ENCODE measurements at regions not wholly inside any gene's neighbourhood (a gene's known extent, or its start where the extent isn't known, plus 50 kb on each side); places are given as distances from the start of the nearest gene placed in this dataset.

- Histone ChIP-seq H3K4me2 (ENCODE audit: low read length) (no peak overlapping the region), H3K9me2 (ENCODE audit: low read depth, low read length) (no peaks in the 10 kb centered on the region), H3K36me3 (ENCODE audit: insufficient read depth, low read length) (no peaks in the 10 kb centered on the region), H3K79me2 (ENCODE audit: insufficient read depth, low read length) (no peaks in the 10 kb centered on the region), H3K27me3 (ENCODE audit: insufficient read depth, low read length) (no peaks in the 10 kb centered on the region), H3F3A (ENCODE audit: insufficient read depth, low read length) (no peaks in the 10 kb centered on the region), H2AFZ (ENCODE audit: low read length) (no peak overlapping the region), H3K4me3 (ENCODE audit: low read depth, low read length, poor library complexity, severe bottlenecking) (no peak overlapping the region), H3K27ac (ENCODE audit: low read depth, low read length, poor library complexity, severe bottlenecking) (no peak overlapping the region), H4K20me1 (ENCODE audit: insufficient read depth, low read length) (no peaks in the 10 kb centered on the region), H3K9ac (ENCODE audit: low read length) (no peak overlapping the region), H3K9me3 (ENCODE audit: low read length) (no peaks in the 10 kb centered on the region), H3K4me1 (ENCODE audit: insufficient read depth, low read length, severe bottlenecking) (peaks cover 10% of the 10 kb centered on the region)
- no peak for TF ChIP-seq EZH2 (IDR thresholded peaks at IDR 0.05; ENCODE audit: borderline replicate concordance, low read length)
- TF ChIP-seq, protein P1, sequence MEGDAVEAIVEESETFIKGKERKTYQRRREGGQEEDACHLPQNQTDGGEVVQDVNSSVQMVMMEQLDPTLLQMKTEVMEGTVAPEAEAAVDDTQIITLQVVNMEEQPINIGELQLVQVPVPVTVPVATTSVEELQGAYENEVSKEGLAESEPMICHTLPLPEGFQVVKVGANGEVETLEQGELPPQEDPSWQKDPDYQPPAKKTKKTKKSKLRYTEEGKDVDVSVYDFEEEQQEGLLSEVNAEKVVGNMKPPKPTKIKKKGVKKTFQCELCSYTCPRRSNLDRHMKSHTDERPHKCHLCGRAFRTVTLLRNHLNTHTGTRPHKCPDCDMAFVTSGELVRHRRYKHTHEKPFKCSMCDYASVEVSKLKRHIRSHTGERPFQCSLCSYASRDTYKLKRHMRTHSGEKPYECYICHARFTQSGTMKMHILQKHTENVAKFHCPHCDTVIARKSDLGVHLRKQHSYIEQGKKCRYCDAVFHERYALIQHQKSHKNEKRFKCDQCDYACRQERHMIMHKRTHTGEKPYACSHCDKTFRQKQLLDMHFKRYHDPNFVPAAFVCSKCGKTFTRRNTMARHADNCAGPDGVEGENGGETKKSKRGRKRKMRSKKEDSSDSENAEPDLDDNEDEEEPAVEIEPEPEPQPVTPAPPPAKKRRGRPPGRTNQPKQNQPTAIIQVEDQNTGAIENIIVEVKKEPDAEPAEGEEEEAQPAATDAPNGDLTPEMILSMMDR (IDR thresholded peaks at IDR 0.05; ENCODE audit: low read length): no peak
Measured at GRCh38 chr5:158278216-158278925, 419.4 kb upstream of the CLINT1 start.

GRCh38 chr5:158277276-158277675 lies 418.3 kb upstream of the CLINT1 start:
- Histone ChIP-seq H3K27me3 (ENCODE audit: insufficient read depth, low read length) (no peaks in the 10 kb centered on the region), H3K9me2 (ENCODE audit: low read depth, low read length) (no peaks in the 10 kb centered on the region), H3K4me1 (ENCODE audit: insufficient read depth, low read length, severe bottlenecking) (no peaks in the 10 kb centered on the region), H3K79me2 (ENCODE audit: insufficient read depth, low read length) (no peaks in the 10 kb centered on the region), H3K9ac (ENCODE audit: low read length) (no peak overlapping the region), H3K4me3 (ENCODE audit: low read depth, low read length, poor library complexity, severe bottlenecking) (no peak overlapping the region), H3K36me3 (ENCODE audit: insufficient read depth, low read length) (no peaks in the 10 kb centered on the region), H4K20me1 (ENCODE audit: insufficient read depth, low read length) (no peaks in the 10 kb centered on the region), H3K27ac (ENCODE audit: low read depth, low read length, poor library complexity, severe bottlenecking) (no peak overlapping the region), H3K4me2 (ENCODE audit: low read length) (no peak overlapping the region), H2AFZ (ENCODE audit: low read length) (no peak overlapping the region), H3F3A (ENCODE audit: insufficient read depth, low read length) (no peaks in the 10 kb centered on the region), H3K9me3 (ENCODE audit: low read length) (no peaks in the 10 kb centered on the region)
- TF ChIP-seq EZH2 (IDR thresholded peaks at IDR 0.05; ENCODE audit: borderline replicate concordance, low read length): no peak
- TF ChIP-seq, protein P1 (IDR thresholded peaks at IDR 0.05; ENCODE audit: low read length): no peak

GRCh38 chr5:158276692-158277091 lies 417.7 kb upstream of the CLINT1 start:
- Histone ChIP-seq H3K9ac (ENCODE audit: low read length) (no peak overlapping the region), H3K4me1 (ENCODE audit: insufficient read depth, low read length, severe bottlenecking) (no peaks in the 10 kb centered on the region), H3K9me3 (ENCODE audit: low read length) (no peaks in the 10 kb centered on the region), H3K36me3 (ENCODE audit: insufficient read depth, low read length) (no peaks in the 10 kb centered on the region), H2AFZ (ENCODE audit: low read length) (no peak overlapping the region), H3K27me3 (ENCODE audit: insufficient read depth, low read length) (no peaks in the 10 kb centered on the region), H3K9me2 (ENCODE audit: low read depth, low read length) (no peaks in the 10 kb centered on the region), H3F3A (ENCODE audit: insufficient read depth, low read length) (no peaks in the 10 kb centered on the region), H3K79me2 (ENCODE audit: insufficient read depth, low read length) (no peaks in the 10 kb centered on the region), H3K4me2 (ENCODE audit: low read length) (no peak overlapping the region), H4K20me1 (ENCODE audit: insufficient read depth, low read length) (no peaks in the 10 kb centered on the region), H3K27ac (ENCODE audit: low read depth, low read length, poor library complexity, severe bottlenecking) (no peak overlapping the region), H3K4me3 (ENCODE audit: low read depth, low read length, poor library complexity, severe bottlenecking) (no peak overlapping the region)
- TF ChIP-seq, protein P1 (IDR thresholded peaks at IDR 0.05; ENCODE audit: low read length): no peak
- TF ChIP-seq EZH2 (IDR thresholded peaks at IDR 0.05; ENCODE audit: borderline replicate concordance, low read length): no peak
